ENCODE measurements at regions not wholly inside any gene's neighbourhood (a gene's known extent, or its start where the extent isn't known, plus 50 kb on each side); places are given as distances from the start of the nearest gene placed in this dataset.
"Not testable (repeated sequence)": the region's sequence is repeated elsewhere in the genome, so short reads cannot be mapped to it uniquely, and the experiment has no call there.

- no peak for DNase-seq (ENCODE audit: low read depth)
Measured at GRCh38 chr9:31820426-31820825, 564.0 kb upstream of the ACO1 start.

- no peak for DNase-seq (ENCODE audit: low read depth)
Measured at GRCh38 chr9:31821583-31821982, 562.9 kb upstream of the ACO1 start.

GRCh38 chr9:31823365-31823764, 561.1 kb upstream of the ACO1 start:
- DNase-seq (ENCODE audit: low read depth), result no peak

- no peak for DNase-seq (ENCODE audit: low read depth)
Measured at GRCh38 chr9:31824860-31825259, 559.6 kb upstream of the ACO1 start.

- DNase-seq (ENCODE audit: low read depth), result no peak
Measured at GRCh38 chr9:31837211-31837610, 547.2 kb upstream of the ACO1 start.

- DNase-seq (ENCODE audit: low read depth), result peak; percentile 1
Measured at GRCh38 chr9:31839273-31839672, 545.2 kb upstream of the ACO1 start.

GRCh38 chr9:31840702-31841101, 543.7 kb upstream of the ACO1 start:
- DNase-seq (ENCODE audit: low read depth), result no peak

- no peak for DNase-seq (ENCODE audit: low read depth)
Measured at GRCh38 chr9:31847963-31848362, 536.5 kb upstream of the ACO1 start.

GRCh38 chr9:31848505-31849285, 535.7 kb upstream of the ACO1 start:
- DNase-seq (ENCODE audit: low read depth), result no peak

- no peak for DNase-seq (ENCODE audit: low read depth)
Measured at GRCh38 chr9:31854187-31854586, 530.3 kb upstream of the ACO1 start.

GRCh38 chr9:31868830-31869229, 515.6 kb upstream of the ACO1 start:
- no peak for DNase-seq (ENCODE audit: low read depth)

- no peak for DNase-seq (ENCODE audit: low read depth)
Measured at GRCh38 chr9:31870276-31870675, 514.2 kb upstream of the ACO1 start.

- DNase-seq (ENCODE audit: low read depth), result no peak
Measured at GRCh38 chr9:31873722-31874121, 510.7 kb upstream of the ACO1 start.

- no peak for DNase-seq (ENCODE audit: low read depth)
Measured at GRCh38 chr9:31894008-31894407, 490.4 kb upstream of the ACO1 start.

- DNase-seq (ENCODE audit: low read depth), result no peak
Measured at GRCh38 chr9:31908158-31908890, 476.1 kb upstream of the ACO1 start.

GRCh38 chr9:31908891-31909480, 475.5 kb upstream of the ACO1 start:
- no peak for DNase-seq (ENCODE audit: low read depth)

GRCh38 chr9:31912636-31913035, 471.8 kb upstream of the ACO1 start:
- DNase-seq (ENCODE audit: low read depth), result no peak

GRCh38 chr9:31916591-31917241, 467.7 kb upstream of the ACO1 start:
- DNase-seq (ENCODE audit: low read depth), result no peak

- not testable (repeated sequence) for DNase-seq (ENCODE audit: low read depth)
Measured at GRCh38 chr9:31937737-31938136, 446.7 kb upstream of the ACO1 start.

GRCh38 chr9:31950756-31951155, 433.7 kb upstream of the ACO1 start:
- no peak for DNase-seq (ENCODE audit: low read depth)

- no peak for DNase-seq (ENCODE audit: low read depth)
Measured at GRCh38 chr9:31958572-31958971, 425.9 kb upstream of the ACO1 start.

GRCh38 chr9:31969552-31969951, 414.9 kb upstream of the ACO1 start:
- no peak for DNase-seq (ENCODE audit: low read depth)

- DNase-seq (ENCODE audit: low read depth), result no peak
Measured at GRCh38 chr9:31983895-31984294, 400.5 kb upstream of the ACO1 start.

All from amniotic epithelial cell (primary cell).